NB4 (cell line): ENCODE measurements at regions not wholly inside any gene's neighbourhood (a gene's known extent, or its start where the extent isn't known, plus 50 kb on each side); places are given as distances from the start of the nearest gene placed in this dataset.

Experiments used
- CTCF ChIP-seq: IDR thresholded peaks from one replicate; pipeline ENCODE4 v1.5.1; 2012; ENCODE audit warnings: low read depth, low read length
- POLR2A ChIP-seq: IDR thresholded peaks from 2 replicates; pipeline ENCODE4 v1.6.1; 2011; ENCODE audit warnings: mild to moderate bottlenecking; ENCODE audit not compliant: insufficient read length; ENCODE audit errors: extremely low read depth

- no peak for TF ChIP-seq POLR2A
- no peak for TF ChIP-seq CTCF
Measured at GRCh38 chr18:48473816-48474215, 64.6 kb upstream of the ZBTB7C start.
